Pulmonary artery endothelial cell (primary cell): ENCODE measurements at regions not wholly inside any gene's neighbourhood (a gene's known extent, or its start where the extent isn't known, plus 50 kb on each side); places are given as distances from the start of the nearest gene placed in this dataset.

Experiments used
- DNase-seq: peaks from one replicate; pipeline ENCODE4 v3.0.0-alpha.2; 2011; ENCODE audit warnings: low read depth, low spot score

GRCh38 chr2:8541223-8541622 lies 140.6 kb upstream of the ID2 start:
- no peak for DNase-seq

- no peak for DNase-seq
Observed at GRCh38 chr2:8541636-8542035, 140.2 kb upstream of the ID2 start.

GRCh38 chr2:8542381-8543059 lies 139.3 kb upstream of the ID2 start:
- no peak for DNase-seq

DNA sequence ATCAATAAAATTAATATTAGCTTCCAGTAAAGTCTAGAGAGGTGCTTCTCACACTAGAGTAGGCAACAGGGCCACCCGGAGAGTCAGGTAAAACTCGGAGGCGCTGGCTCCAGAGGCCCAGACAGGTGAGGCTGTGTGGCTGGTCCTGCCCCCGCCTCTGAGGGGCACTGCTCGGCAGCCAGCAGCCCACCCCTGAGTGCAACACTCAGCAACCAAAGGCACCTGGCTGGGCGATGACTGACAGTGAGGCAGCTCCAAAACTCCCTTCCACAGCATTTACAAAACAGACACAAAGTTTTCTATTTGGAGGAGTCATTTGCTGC lies 138.8 kb upstream of the ID2 start:
- DNase-seq = no peak

- no peak for DNase-seq
Observed at GRCh38 chr2:8543383-8544170, 138.3 kb upstream of the ID2 start.

DNA sequence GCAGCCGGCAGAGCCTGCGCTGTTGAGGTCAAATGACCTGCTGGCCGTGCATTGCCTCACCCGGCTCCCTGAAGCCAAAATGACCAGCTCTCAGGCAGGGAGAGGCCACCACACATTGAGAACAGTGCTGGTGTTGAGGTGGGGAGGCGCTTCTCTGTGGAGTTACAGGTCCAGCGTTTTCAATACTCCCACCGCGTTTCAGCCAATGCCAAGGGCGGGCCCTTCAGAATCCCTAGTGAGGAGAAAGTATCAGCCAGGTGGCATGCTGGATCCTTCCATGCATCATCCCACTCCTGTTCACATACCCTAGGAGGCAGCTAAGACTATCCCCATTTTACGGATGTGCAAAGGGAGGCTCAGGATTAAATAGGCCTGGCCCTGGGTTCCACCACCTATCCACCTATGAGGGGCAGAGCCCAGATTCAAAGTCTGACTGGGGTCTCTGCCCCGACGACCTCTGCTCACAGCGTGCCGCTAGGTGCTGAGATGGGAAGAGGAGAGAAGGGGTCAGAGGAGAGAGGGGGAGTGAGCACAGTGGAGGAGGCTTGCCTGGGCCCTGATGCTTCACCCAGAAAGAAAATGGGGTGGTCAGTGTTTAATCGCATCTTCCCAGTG lies 137.6 kb upstream of the ID2 start:
- DNase-seq = no peak

DNA sequence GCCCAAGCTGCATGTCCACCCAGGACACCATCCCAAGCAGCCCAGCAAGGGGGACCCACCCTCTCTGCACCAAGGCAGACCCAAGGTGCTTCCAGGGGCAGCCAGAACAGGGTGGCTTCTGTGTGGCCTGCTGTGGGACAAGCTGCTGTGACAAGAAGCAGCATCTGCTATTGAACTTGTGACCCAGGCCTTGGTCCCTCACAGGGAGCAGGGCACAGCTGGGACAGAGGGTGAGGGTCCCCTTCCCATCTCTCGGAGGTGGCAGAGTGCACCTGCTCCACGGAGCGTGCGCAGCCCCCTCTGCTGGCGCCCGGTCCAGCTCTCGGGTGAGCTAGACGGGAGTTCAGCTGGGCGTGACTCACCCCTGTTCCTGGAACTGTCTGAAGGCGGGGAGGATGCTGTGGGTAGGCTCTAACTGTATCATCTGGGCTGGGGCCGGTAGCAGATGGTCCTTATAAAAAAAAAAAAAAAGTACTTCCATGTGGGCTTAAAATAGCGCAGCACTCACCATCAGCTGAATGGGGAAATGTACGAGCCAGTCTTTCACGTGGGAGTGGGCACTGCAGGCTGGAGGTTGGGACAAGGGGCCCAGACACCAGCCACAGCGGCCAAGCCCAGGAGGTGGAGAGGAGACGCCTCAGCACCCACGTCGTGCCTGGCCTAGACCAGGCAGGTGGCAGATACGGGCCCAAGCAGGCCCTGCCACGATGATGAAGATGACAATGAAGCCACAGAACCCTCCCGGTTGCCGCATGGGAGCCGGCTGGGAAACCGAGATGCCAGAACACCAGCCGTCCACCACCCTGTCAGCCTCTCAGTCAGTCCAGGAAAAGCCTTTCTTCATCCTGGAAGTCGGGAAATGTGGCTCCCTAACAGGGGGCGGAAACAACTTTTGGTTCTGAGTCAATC lies 136.8 kb upstream of the ID2 start:
- DNase-seq = no peak

DNA sequence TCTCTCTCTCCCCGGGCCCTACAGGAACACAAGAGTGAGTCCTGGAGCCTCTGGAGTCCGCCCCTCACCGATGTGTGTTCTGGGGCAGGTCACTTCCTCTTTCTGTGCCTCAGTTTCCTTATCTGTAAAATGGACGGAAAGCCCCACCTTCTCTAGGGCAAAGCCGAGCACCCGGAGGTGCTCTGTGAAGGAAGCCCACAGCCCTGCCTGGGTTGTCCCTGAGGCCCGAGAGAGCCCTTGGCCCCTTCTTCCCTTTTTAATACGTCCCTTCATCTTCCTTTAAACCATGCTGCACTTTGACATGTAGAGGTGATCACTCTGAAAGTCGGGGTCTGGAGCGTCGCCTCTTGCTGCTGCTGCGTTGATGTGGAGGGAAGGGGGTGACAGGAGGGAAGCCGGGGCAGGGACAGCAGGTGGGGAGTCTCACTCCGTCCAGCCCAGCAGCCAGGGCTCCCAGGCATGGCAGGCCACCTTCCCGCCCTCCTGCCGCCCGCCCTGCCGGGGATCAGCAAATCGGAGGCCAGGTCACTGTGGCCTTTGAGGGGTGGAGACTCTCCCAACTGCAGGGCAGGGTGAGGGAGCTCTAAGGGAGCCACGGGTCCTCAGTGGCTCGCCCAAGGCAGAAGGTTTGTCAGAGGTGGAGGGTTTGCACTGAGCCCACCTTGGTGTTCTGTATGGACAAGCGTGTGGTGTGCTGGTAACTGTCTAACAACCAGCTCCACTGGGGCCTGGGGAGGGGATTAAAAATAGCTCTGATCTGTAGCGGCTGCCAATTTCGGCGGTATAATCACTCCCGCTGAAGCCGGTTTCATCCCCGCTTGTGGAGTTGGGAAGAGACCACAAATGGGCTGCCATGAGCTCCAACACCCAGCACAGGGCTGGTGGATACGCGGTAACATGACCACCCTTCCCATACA lies 135.9 kb upstream of the ID2 start:
- no peak for DNase-seq

DNA sequence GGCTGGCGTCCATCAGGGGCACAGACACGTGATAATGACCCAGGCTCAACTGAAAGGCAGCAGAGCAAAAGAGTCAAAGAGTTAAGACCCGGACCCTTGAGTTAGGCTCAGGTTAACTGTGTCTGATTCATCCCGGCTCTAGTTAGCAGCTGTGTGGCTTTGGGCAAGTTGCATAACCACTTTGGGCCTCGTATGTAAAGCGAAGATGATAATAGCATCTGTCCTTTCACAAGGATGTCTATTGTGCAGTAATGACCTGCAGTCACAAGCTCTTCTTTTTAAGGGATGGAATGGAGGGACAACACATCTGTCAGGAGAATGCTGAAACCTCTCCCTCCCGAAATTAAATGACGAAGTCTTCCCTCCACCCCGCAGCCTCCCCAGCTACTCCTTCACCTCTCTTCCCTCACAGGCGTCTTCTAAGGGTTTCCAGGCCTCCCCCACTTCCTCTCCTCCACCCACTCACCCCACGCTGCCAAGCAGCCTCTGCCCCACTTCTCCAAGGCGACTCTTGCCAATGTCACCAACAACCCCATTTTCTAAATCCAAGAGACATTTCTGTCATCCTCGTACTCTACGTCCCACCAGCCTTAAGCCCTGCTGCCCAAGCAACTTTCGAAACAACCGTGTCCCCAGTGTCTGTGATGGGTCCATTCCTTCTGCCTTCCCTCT lies 135.1 kb upstream of the ID2 start:
- DNase-seq = no peak

- DNase-seq = no peak
Observed at GRCh38 chr2:8547284-8548064, 134.4 kb upstream of the ID2 start.

GRCh38 chr2:8548065-8548618 lies 133.7 kb upstream of the ID2 start:
- no peak for DNase-seq

GRCh38 chr2:8548619-8549150 lies 133.2 kb upstream of the ID2 start:
- no peak for DNase-seq

GRCh38 chr2:8549273-8549922 lies 132.5 kb upstream of the ID2 start:
- DNase-seq = no peak

GRCh38 chr2:8549942-8550341 lies 131.9 kb upstream of the ID2 start:
- DNase-seq = no peak

GRCh38 chr2:8550481-8550880 lies 131.4 kb upstream of the ID2 start:
- DNase-seq = no peak

- DNase-seq = no peak
Observed at GRCh38 chr2:8550937-8551621, 130.8 kb upstream of the ID2 start.

DNA sequence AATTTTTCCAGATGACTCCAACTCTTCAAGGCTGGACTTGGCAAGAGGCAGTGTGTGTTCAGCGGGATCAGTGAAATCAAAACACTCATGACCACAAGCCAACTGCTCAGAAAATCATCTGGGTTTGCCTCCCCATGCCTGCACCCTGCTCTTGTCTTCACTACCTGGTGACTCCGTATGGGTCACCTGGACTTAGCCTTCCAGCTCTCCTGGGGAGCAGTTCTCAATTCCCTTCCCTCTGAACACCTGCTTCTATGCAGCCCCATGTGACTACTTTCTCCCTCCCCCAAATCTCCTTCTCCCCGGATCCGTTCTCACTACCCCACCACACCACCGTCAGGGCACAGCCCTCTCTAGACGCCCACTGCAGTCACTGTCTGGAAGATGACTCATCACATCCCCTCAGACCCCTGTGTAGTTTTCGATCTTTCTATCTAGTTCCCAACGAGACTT lies 130.2 kb upstream of the ID2 start:
- no peak for DNase-seq
